ENCODE measurements at regions not wholly inside any gene's neighbourhood (a gene's known extent, or its start where the extent isn't known, plus 50 kb on each side); places are given as distances from the start of the nearest gene placed in this dataset.

- TF ChIP-seq CTCF (IDR thresholded peaks at IDR 0.05; ENCODE audit: insufficient read depth, low read length, poor library complexity, severe bottlenecking), result no peak
- Histone ChIP-seq H3K36me3 (ENCODE audit: control insufficient read depth, insufficient read depth, low read length) (no peaks in the 10 kb centered on the region), H3K27me3 (replicated peaks; ENCODE audit: control insufficient read depth, insufficient read depth, low read length) (no peaks in the 10 kb centered on the region), H3K4me3 (replicated peaks; ENCODE audit: low read depth, low read length) (no peak overlapping the region)
- DNase-seq (ENCODE audit: extremely low read depth, insufficient read length), result no peak
These were observed 345.5 kb upstream of the MGAT4C start for GRCh38 chr12:86601550-86602308.

- Histone ChIP-seq H3K36me3 (ENCODE audit: control insufficient read depth, insufficient read depth, low read length) (no peaks in the 10 kb centered on the region), H3K4me3 (replicated peaks; ENCODE audit: low read depth, low read length) (no peak overlapping the region), H3K27me3 (replicated peaks; ENCODE audit: control insufficient read depth, insufficient read depth, low read length) (no peaks in the 10 kb centered on the region)
- DNase-seq (ENCODE audit: extremely low read depth, insufficient read length), result no peak
- TF ChIP-seq CTCF (IDR thresholded peaks at IDR 0.05; ENCODE audit: insufficient read depth, low read length, poor library complexity, severe bottlenecking), result no peak
These were observed 344.6 kb upstream of the MGAT4C start for GRCh38 chr12:86600664-86601231.

GRCh38 chr12:86597431-86597830 is 341.2 kb upstream of the MGAT4C start:
- no peaks in the 10 kb centered on the region for H3K36me3 ChIP-seq (ENCODE audit: control insufficient read depth, insufficient read depth, low read length)
- H3K27me3 ChIP-seq (replicated peaks; ENCODE audit: control insufficient read depth, insufficient read depth, low read length), result no peaks in the 10 kb centered on the region
- no peak overlapping the region for H3K4me3 ChIP-seq (replicated peaks; ENCODE audit: low read depth, low read length)
- DNase-seq (ENCODE audit: extremely low read depth, insufficient read length), result no peak
- TF ChIP-seq CTCF (IDR thresholded peaks at IDR 0.05; ENCODE audit: insufficient read depth, low read length, poor library complexity, severe bottlenecking), result no peak

GRCh38 chr12:86590296-86590695 is 334.1 kb upstream of the MGAT4C start:
- no peak for DNase-seq (ENCODE audit: extremely low read depth, insufficient read length)
- TF ChIP-seq CTCF (IDR thresholded peaks at IDR 0.05; ENCODE audit: insufficient read depth, low read length, poor library complexity, severe bottlenecking), result no peak
- H3K36me3 ChIP-seq (ENCODE audit: control insufficient read depth, insufficient read depth, low read length), result no peaks in the 10 kb centered on the region
- H3K27me3 ChIP-seq (replicated peaks; ENCODE audit: control insufficient read depth, insufficient read depth, low read length), result no peaks in the 10 kb centered on the region
- H3K4me3 ChIP-seq (replicated peaks; ENCODE audit: low read depth, low read length), result no peak overlapping the region

- Histone ChIP-seq H3K27me3 (replicated peaks; ENCODE audit: control insufficient read depth, insufficient read depth, low read length) (no peaks in the 10 kb centered on the region), H3K4me3 (replicated peaks; ENCODE audit: low read depth, low read length) (no peak overlapping the region), H3K36me3 (ENCODE audit: control insufficient read depth, insufficient read depth, low read length) (no peaks in the 10 kb centered on the region)
- no peak for DNase-seq (ENCODE audit: extremely low read depth, insufficient read length)
- TF ChIP-seq CTCF (IDR thresholded peaks at IDR 0.05; ENCODE audit: insufficient read depth, low read length, poor library complexity, severe bottlenecking), result no peak
These were observed 318.0 kb upstream of the MGAT4C start for GRCh38 chr12:86574143-86574542.
